ENCODE measurements at regions not wholly inside any gene's neighbourhood (a gene's known extent, or its start where the extent isn't known, plus 50 kb on each side); places are given as distances from the start of the nearest gene placed in this dataset.

- CTCF ChIA-PET, result no interaction called here
- BruUV-seq (replicated peaks), result no TSS peak
Measured at GRCh38 chr5:168030912-168031311, 260.5 kb upstream of the WWC1 start.

More at GRCh38 chr5:168030912-168031311, 260.5 kb upstream of the WWC1 start:
- ChIA-PET RAD21 (ENCODE audit: unreplicated experiment) (no interaction called here), POLR2A (no interaction called here), SMC1A (ENCODE audit: uncharacterized antibody, unreplicated experiment) (interaction anchor here (0.6 to 0.8 kb wide), 2 partner anchors 12 to 16 kb away, joined by 3 read pairs; no protein-coding TSS in a partner anchor)
- Histone ChIP-seq H3K4me1 (ENCODE audit: control insufficient read depth, insufficient read depth, low read length) (no peaks in the 10 kb centered on the region), H4K20me1 (ENCODE audit: control insufficient read depth, insufficient read depth) (no peaks in the 10 kb centered on the region; the same call in 1 of the 2 replicates), H3K9ac (ENCODE audit: control insufficient read depth, insufficient read depth, low read length) (no peak overlapping the region), H3K27me3 (replicated peaks in 1 of 2; ENCODE audit: control insufficient read depth in 2 of 2, insufficient read depth in 2 of 2, low read length in 1 of 2) (no peaks in the 10 kb centered on the region; a peak in 1 of 4 replicates), H3K4me3 (no peak overlapping the region), H3K9me3 (replicated peaks; ENCODE audit: control insufficient read depth, insufficient read depth, low read length) (no peaks in the 10 kb centered on the region), H3K27ac (ENCODE audit: control insufficient read depth, insufficient read depth) (no peak overlapping the region), H3K36me3 (ENCODE audit: control insufficient read depth in 2 of 2, insufficient read depth in 2 of 2, low read length in 1 of 2) (no peaks in the 10 kb centered on the region), H3K4me2 (ENCODE audit: control insufficient read depth, insufficient read depth) (no peak overlapping the region), H2AFZ (ENCODE audit: control insufficient read depth, low read depth, low read length) (no peak overlapping the region), H3K79me2 (ENCODE audit: control insufficient read depth, insufficient read depth, low read length) (no peaks in the 10 kb centered on the region)
- TF ChIP-seq RBBP5 (conservative IDR thresholded peaks at IDR 0.05), result no peak
- no peak for TF ChIP-seq CREB1 (IDR thresholded peaks at IDR 0.05; ENCODE audit: low read depth)
- no peak for TF ChIP-seq DPF2 (IDR thresholded peaks at IDR 0.05)
- no peak for TF ChIP-seq NFYB (IDR thresholded peaks at IDR 0.05; ENCODE audit: insufficient read depth, low read depth, low read length)
- TF ChIP-seq JUNB (IDR thresholded peaks at IDR 0.05), result no peak
- no peak for TF ChIP-seq ZNF622 (IDR thresholded peaks at IDR 0.05)
- TF ChIP-seq CTCF (IDR thresholded peaks at IDR 0.05 in 2 of 3, conservative IDR thresholded peaks at IDR 0.05 in 1 of 3; ENCODE audit: control insufficient read depth in 2 of 3, extremely low read depth in 1 of 3, insufficient read depth in 1 of 3, low read depth in 3 of 3, low read length in 3 of 3), result no peak
- TF ChIP-seq SMARCA5 (IDR thresholded peaks at IDR 0.05), result no peak
- no peak for TF ChIP-seq USF1 (IDR thresholded peaks at IDR 0.05; ENCODE audit: borderline replicate concordance, extremely low read length, insufficient read depth, low read depth, low read length)
- intact Hi-C loops (cut with micrococcal nuclease; ENCODE audit: unreplicated experiment) (no loop called here), in situ Hi-C loops (cut with MboI) (no loop called here)
- 0% methylated on average over 2 of the region's 2 CpGs for WGBS (ENCODE audit: insufficient coverage, insufficient replicate concordance, low lambda C conversion rate, missing lambda C conversion rate)
- ATAC-seq, result no peak
- FAIRE-seq, result no peak
- DNase-seq (ENCODE audit: low read depth, low spot score), result no peak

All from GM12878 (cell line).